GM12878 (cell line): ENCODE measurements at regions not wholly inside any gene's neighbourhood (a gene's known extent, or its start where the extent isn't known, plus 50 kb on each side); places are given as distances from the start of the nearest gene placed in this dataset.

ENCODE experiments used
- CREM ChIP-seq: IDR thresholded peaks from 2 replicates; pipeline ENCODE4 v1.6.1; 2014; ENCODE audit warnings: antibody characterized with exemption, low read depth
- GABPA ChIP-seq: IDR thresholded peaks from 2 replicates; pipeline ENCODE4 v1.6.1; 2014; ENCODE audit warnings: antibody characterized with exemption, low read depth, mild to moderate bottlenecking, inconsistent platforms
- ZBED1 ChIP-seq: IDR thresholded peaks from 2 replicates; pipeline ENCODE4 v1.6.1; 2016; ENCODE audit warnings: borderline replicate concordance
- TF ChIP-seq, protein P1 (sequence below): fragments of 450-650 bp; IDR thresholded peaks from 2 replicates; pipeline ENCODE4 v1.6.1; 2017; ENCODE audit warnings: antibody characterized with exemption, mild to moderate bottlenecking, moderate library complexity
- TF ChIP-seq, protein P2 (sequence below), 3 experiments: IDR thresholded peaks in 2 of 3; conservative IDR thresholded peaks in 1 of 3; 2 replicates each; pipeline ENCODE4 v1.5.1; 2011; ENCODE audit warnings: low read depth in 3 of 3, low read length in 3 of 3, mild to moderate bottlenecking in 3 of 3, control low read depth in 2 of 3, moderate library complexity in 2 of 3, inconsistent platforms in 1 of 3, mixed read lengths in 1 of 3; ENCODE audit not compliant: control insufficient read depth in 2 of 3, insufficient read depth in 1 of 3; ENCODE audit errors: extremely low read depth in 1 of 3
- TF ChIP-seq, protein P3 (sequence below): IDR thresholded peaks from 2 replicates; pipeline ENCODE4 v1.6.1; 2012; ENCODE audit warnings: low read depth, low read length, improper control_type of control experiment

DNA sequence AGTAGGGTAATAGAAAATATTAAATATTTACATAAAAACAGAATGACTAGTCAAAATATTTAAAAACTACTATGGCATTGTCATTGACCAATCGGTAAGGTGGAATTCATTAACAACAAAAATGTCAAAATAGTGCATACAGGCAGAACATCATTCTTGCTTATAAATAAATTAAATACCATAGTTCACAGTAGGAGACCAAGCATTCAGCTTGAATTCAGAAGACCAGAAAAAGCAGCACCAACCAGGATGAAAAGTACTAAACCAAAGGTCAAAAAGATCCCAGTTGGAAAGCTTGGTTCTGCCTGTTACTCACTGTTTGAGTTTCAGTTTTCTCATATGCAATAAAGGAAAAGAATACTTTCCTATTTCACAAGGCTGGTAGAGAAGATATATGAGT is 244.3 kb downstream of the OSR1 start:
- TF ChIP-seq CREM (no peak), ZBED1 (no peak), GABPA (no peak)
- TF ChIP-seq, protein P1, sequence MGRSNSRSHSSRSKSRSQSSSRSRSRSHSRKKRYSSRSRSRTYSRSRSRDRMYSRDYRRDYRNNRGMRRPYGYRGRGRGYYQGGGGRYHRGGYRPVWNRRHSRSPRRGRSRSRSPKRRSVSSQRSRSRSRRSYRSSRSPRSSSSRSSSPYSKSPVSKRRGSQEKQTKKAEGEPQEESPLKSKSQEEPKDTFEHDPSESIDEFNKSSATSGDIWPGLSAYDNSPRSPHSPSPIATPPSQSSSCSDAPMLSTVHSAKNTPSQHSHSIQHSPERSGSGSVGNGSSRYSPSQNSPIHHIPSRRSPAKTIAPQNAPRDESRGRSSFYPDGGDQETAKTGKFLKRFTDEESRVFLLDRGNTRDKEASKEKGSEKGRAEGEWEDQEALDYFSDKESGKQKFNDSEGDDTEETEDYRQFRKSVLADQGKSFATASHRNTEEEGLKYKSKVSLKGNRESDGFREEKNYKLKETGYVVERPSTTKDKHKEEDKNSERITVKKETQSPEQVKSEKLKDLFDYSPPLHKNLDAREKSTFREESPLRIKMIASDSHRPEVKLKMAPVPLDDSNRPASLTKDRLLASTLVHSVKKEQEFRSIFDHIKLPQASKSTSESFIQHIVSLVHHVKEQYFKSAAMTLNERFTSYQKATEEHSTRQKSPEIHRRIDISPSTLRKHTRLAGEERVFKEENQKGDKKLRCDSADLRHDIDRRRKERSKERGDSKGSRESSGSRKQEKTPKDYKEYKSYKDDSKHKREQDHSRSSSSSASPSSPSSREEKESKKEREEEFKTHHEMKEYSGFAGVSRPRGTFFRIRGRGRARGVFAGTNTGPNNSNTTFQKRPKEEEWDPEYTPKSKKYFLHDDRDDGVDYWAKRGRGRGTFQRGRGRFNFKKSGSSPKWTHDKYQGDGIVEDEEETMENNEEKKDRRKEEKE: no peak
- TF ChIP-seq, protein P2, sequence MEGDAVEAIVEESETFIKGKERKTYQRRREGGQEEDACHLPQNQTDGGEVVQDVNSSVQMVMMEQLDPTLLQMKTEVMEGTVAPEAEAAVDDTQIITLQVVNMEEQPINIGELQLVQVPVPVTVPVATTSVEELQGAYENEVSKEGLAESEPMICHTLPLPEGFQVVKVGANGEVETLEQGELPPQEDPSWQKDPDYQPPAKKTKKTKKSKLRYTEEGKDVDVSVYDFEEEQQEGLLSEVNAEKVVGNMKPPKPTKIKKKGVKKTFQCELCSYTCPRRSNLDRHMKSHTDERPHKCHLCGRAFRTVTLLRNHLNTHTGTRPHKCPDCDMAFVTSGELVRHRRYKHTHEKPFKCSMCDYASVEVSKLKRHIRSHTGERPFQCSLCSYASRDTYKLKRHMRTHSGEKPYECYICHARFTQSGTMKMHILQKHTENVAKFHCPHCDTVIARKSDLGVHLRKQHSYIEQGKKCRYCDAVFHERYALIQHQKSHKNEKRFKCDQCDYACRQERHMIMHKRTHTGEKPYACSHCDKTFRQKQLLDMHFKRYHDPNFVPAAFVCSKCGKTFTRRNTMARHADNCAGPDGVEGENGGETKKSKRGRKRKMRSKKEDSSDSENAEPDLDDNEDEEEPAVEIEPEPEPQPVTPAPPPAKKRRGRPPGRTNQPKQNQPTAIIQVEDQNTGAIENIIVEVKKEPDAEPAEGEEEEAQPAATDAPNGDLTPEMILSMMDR (IDR thresholded peaks at IDR 0.05 in 2 of 3, conservative IDR thresholded peaks at IDR 0.05 in 1 of 3; ENCODE audit: control insufficient read depth in 2 of 3, extremely low read depth in 1 of 3, insufficient read depth in 1 of 3, low read depth in 3 of 3, low read length in 3 of 3): no peak
- TF ChIP-seq, protein P3, sequence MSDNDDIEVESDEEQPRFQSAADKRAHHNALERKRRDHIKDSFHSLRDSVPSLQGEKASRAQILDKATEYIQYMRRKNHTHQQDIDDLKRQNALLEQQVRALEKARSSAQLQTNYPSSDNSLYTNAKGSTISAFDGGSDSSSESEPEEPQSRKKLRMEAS: no peak
